GM19025 (cell line): ENCODE measurements at regions not wholly inside any gene's neighbourhood (a gene's known extent, or its start where the extent isn't known, plus 50 kb on each side); places are given as distances from the start of the nearest gene placed in this dataset.
"Not testable (repeated sequence)": the region's sequence is repeated elsewhere in the genome, so short reads cannot be mapped to it uniquely, and the experiment has no call there.

ENCODE experiments used
- ATAC-seq: cut with Tn5 transposase; IDR thresholded peaks from one replicate; pipeline ENCODE4 v1.9.1; 2021; ENCODE audit warnings: mild to moderate bottlenecking, low read depth, moderate library complexity; ENCODE audit not compliant: unreplicated experiment

- ATAC-seq, result no peak
Measured at GRCh38 chr7:127530148-127530547, 55.2 kb downstream of the GCC1 start.

GRCh38 chr7:127527561-127527960 is 57.8 kb downstream of the GCC1 start:
- no peak for ATAC-seq

- ATAC-seq, result no peak
Measured at GRCh38 chr7:127525866-127526480, 59.4 kb downstream of the GCC1 start.

GRCh38 chr7:127516320-127516719 is 69.1 kb downstream of the GCC1 start:
- ATAC-seq, result no peak

- ATAC-seq, result no peak
Measured at GRCh38 chr7:127514499-127514898, 70.9 kb downstream of the GCC1 start.

- no peak for ATAC-seq
Measured at GRCh38 chr7:127513311-127513710, 72.1 kb downstream of the GCC1 start.

GRCh38 chr7:127512663-127513062 is 72.7 kb downstream of the GCC1 start:
- ATAC-seq, result no peak

GRCh38 chr7:127504715-127505114 is 80.7 kb downstream of the GCC1 start:
- ATAC-seq, result no peak

GRCh38 chr7:127501817-127502216 is 83.6 kb downstream of the GCC1 start:
- no peak for ATAC-seq

- ATAC-seq, result no peak
Measured at GRCh38 chr7:127487381-127487780, 94.9 kb upstream of the ZNF800 start.

GRCh38 chr7:127486654-127487053 is 94.1 kb upstream of the ZNF800 start:
- ATAC-seq, result no peak

GRCh38 chr7:127485482-127485881 is 93.0 kb upstream of the ZNF800 start:
- ATAC-seq, result no peak

GRCh38 chr7:127484954-127485353 is 92.4 kb upstream of the ZNF800 start:
- ATAC-seq, result no peak

- ATAC-seq, result no peak
Measured at GRCh38 chr7:127478461-127478860, 86.0 kb upstream of the ZNF800 start.

- ATAC-seq, result no peak
Measured at GRCh38 chr7:127478024-127478355, 85.5 kb upstream of the ZNF800 start.

GRCh38 chr7:127477295-127478023 is 85.0 kb upstream of the ZNF800 start:
- no peak for ATAC-seq

- no peak for ATAC-seq
Measured at GRCh38 chr7:127476618-127477017, 84.1 kb upstream of the ZNF800 start.

- ATAC-seq, result no peak
Measured at GRCh38 chr7:127474457-127474856, 81.9 kb upstream of the ZNF800 start.

- no peak for ATAC-seq
Measured at GRCh38 chr7:127473409-127473808, 80.9 kb upstream of the ZNF800 start.

- no peak for ATAC-seq
Measured at GRCh38 chr7:127460077-127460476, 67.6 kb upstream of the ZNF800 start.

GRCh38 chr7:127451258-127451657 is 58.8 kb upstream of the ZNF800 start:
- not testable (repeated sequence) for ATAC-seq

GRCh38 chr7:127448566-127448965 is 56.1 kb upstream of the ZNF800 start:
- no peak for ATAC-seq
